ENCODE measurements at regions not wholly inside any gene's neighbourhood (a gene's known extent, or its start where the extent isn't known, plus 50 kb on each side); places are given as distances from the start of the nearest gene placed in this dataset.
A peak's percentile ranks its signal among the peaks of the same experiment; 100 is the strongest.
"Not testable (repeated sequence)": the region's sequence is repeated elsewhere in the genome, so short reads cannot be mapped to it uniquely, and the experiment has no call there.

DNA sequence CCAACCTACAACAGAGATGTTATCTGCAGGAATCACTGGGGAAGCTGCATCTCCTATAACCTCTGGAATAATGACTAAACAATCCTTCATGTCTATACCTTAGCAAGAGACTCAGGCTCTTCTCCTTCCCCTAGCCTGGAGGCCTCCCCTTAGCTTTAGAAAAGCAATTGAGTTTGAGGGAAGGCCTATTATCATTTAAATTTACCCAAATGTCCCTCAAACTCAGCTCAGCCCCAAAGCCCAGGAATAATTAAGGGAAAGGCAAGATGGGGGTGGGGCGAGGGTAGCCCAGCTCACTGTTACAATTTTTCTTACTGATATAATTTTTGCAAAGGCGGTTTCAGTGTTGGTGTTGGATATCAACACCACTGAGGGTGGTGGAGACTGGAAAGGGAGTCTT is 151.4 kb upstream of the EEA1 start:
- no peak for DNase-seq (ENCODE audit: low read depth)

DNA sequence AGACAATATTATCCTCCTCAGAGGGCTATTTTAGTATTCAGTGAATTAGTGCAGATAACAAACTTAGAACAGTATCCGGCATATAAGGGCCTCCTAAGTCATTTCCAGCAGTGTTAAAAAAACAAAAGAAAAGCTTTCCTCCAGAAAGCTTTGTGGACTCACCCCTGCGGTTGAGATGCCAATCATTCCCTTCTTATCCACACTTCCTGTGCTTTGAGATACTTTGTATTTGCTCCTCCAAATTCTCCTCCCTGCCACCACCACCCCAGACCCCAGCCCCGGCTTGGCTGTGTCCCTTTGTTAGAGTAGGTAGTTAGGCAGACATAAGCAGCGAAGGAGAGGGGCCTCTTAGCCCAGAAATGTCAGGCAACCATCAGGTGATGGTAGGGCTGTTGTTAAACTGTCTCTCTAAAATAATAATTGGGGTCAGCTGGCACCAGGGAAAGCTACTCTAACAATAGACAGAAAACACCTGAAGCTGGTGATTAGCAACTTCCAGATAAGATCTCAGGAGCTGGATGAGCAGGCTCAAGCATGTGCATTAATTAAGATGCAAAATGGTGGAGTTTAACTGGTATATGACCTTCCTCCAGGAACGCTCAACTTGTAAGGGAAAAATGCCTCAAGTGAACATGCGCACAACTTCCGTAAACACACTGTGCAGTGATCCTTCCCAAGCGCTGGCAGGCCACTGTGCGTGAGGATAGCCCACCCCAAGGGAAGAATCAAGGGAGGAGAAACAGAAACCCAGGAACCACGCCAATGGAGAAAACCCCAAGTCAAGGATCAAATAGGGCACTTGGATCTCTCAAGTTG is 152.1 kb upstream of the EEA1 start:
- DNase-seq (ENCODE audit: low read depth), result no peak

GRCh38 chr12:93081810-93082165 is 152.7 kb upstream of the EEA1 start:
- DNase-seq (ENCODE audit: low read depth), result no peak

DNA sequence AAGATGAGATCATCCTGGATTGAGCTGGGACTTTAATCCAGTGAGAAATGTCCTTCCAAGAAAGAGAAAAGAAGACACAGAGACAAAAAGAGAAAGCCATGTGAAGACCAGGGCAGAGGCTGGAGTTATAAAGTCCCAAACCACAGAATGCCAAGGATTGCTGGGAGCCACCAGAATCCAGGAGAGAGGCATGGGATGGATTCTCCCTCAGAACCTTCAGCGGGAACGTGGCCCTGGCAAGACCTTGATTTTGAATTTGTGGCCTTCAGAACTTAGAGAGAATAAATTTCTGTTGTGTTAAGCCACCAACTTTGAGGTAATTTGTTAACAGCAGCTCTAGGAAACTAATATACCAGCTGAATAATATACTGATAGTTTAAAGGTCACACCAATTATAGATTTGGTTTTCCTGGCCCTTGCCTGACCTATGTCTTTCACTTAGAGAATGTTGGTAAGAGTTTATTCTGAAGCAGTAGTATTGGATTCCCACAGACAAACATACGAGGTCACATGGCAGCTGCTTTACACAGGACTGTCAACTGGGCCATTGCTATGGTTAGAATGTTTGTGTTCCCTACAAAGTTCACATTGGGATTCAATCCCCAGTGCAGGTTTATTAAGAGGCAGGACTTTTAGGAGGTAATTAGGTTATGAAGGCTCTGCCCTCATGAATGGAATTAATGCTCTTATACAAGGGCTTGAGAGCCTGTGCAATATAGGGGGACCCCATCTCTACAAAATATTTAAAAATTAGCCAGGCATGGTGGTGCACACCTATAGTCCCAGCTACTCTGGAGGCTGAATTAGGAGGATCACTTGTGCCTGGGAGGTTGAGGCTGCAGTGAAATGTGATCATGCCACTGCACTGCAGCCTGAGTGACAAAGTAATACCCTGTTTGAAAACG is 156.5 kb upstream of the EEA1 start:
- no peak for DNase-seq (ENCODE audit: low read depth)

DNA sequence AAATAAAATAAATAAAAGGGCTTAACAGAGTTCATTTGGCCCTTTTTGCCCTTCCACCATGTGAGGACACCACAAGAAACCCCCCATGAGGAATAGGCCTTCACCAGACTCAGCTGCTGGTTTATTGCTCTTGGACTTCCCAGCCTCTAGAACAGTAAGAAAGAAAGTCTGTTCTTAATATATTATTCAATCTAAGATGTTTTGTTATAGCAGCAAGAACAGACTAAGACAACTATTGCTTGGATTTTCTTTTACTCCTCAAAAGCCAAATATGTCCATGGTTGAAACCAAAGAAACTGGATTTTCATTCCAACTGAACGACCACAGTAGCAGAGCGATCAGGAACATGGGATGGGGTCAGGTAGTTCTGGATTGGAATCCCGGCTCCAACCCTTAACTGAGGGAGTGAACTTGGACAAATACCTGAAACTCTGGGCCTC is 157.2 kb upstream of the EEA1 start:
- no peak for DNase-seq (ENCODE audit: low read depth)

DNA sequence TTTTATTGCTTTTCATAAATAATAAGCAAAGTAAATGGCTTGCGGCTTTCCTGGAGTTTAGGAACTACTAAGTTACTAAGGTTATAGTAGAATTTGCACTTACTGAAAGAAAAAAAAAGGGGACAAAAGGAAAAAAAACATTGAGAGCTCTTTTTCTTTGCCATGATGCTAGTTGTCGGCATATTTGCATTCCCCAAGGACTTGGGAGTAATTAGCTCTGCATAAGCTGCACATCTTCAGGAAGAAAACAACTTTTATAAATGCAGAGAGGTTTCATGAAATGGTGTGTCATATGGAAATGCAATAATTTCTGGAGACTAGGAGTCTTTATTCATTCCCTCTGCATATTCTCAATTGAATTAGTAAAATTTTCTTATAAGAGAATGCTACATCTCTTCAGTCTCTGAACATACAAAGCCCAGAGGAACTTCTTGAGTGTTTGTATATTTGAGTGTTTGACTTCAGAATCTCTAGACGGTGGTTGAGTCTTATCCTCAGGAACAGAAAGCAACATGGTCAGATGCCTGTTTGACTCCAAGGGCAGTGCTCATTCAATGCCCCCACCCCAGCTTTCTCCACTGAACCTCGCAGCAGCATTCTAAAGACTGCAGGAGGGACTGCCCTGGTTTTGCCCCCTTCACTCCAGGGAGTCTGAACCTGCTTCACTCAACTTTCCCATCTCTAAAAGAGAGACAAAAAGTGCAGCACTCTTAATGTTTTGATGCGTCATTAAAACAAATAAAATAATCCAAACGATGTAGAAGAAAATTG is 158.9 kb upstream of the EEA1 start:
- no peak for DNase-seq (ENCODE audit: low read depth)

DNA sequence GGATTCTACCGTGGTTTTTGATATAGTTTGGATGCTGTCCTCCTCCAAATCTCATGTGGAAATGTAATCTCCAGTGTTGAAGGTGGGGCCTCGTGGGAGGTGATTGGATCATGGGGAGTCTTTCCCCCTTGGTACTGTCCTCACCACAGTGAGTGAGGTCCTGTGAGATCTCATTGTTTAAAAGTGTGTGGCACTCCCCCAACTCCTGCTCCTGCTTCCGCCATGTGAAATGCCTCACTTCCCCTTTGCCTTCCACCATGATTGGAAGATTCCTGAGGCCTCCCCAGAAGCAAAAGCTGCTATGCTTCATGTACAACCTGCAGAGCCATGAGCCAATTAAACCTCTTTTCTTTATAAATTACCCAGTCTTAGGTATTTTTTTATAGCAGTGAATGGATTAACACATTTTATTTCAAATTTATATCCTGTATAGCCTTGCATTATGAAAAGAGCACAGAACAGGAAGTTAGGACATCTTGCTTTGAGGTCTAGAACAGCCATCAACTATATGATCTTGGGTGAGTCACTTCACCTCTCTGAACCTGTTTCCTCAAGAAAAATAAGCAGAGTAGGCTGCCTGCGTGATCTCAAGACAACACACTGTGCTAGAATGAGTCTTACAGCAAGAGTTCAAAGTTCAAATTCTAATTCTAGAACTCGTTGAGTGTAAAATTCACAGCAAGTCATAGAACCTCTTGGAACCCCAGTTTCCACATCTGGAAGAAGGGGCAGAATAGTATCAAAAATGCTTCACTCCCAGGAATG is 160.9 kb upstream of the EEA1 start:
- no peak for DNase-seq (ENCODE audit: low read depth)

DNA sequence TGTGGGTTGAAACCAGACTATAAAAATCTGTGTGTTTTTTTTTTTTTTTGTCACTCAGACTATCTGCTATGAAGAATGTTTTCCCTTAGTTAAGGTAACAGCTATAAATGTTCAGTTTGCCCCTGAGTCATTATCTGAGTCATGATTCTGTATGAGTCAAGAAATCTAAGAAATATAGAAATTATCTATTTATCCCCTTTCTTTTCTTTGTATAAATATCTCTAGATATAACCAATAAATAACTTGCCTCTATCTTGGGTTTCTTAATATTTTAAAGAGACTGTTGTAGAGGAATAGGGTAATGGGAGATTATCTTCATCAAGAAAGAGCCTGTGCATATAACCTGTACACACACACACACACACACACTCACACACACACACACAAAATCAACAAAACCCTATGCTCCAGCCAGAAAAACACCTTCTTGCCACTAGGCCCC is 161.7 kb upstream of the EEA1 start:
- no peak for DNase-seq (ENCODE audit: low read depth)

- no peak for DNase-seq (ENCODE audit: low read depth)
These were observed 163.0 kb upstream of the EEA1 start for GRCh38 chr12:93091886-93092648.

GRCh38 chr12:93092649-93092945 is 163.5 kb upstream of the EEA1 start:
- DNase-seq (ENCODE audit: low read depth), result no peak

DNA sequence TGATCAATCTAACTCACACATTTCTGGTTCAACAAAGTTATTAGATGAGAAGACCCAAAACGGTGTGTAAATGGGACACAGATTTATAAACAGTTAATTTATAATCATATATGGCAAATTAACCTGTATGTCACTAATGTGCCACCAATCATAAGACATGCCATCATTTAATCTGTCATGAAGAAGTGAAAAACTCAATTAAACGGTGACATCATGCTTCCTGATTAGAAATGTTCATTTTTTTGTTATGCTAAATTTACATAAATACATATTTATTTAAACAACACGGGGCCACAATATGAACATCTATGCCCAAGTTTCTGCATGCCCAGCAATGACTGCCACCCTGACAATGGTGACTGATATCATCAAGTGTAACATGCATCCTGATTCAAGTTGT is 164.1 kb upstream of the EEA1 start:
- DNase-seq (ENCODE audit: low read depth), result no peak

DNA sequence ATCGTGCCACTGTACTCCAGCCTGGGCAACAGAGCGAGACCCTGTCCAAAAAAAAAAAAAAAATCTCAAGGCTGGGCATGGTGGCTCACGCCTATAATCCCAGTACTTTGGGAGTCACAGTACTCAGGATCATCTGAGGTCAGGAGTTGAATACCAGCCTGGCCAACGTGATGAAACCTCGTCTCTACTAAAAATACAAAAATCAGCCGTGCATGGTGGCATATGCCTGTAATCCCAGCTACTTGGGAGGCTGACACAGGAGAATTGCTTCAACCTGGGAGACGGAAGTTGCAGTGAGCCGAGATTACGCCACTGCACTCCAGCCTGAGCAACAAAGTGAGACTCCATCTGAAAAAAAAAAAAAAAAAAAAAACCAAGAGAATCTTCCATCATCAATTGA is 165.1 kb upstream of the EEA1 start:
- DNase-seq (ENCODE audit: low read depth), result not testable (repeated sequence)

DNA sequence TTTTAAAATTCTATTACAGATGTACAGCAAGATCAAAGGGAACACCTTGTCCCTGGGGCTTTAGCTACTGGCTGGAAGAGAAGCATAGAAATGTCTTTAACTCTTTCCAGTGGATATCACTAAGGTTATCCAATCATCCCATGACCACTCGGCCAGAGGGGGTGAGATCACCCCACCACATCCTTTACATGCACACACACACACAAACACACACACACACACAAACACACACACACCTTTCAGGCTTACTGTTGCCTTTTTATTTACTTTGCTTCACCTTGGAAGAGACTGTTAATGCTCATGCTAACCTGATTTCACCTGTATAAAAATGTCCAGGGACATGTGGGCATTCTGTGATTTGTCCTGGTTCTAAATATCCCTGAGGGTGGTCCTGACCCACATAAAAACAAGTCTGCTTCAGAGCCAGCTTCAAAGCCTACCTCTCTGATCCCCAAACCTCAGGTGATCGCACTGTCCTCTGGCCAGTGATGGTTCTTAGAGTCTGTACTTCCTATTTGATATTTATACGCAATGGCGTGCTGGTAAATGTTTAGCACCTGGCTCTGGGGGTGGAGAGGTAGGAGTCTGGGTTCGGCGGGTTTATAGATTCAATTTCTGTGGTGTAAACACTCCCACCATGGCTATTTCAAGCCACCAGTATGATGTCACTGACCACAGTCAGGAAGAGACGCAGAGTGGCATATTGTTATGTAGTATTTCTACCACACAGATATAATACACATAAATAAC is 166.1 kb upstream of the EEA1 start:
- DNase-seq (ENCODE audit: low read depth), result no peak

- no peak for DNase-seq (ENCODE audit: low read depth)
These were observed 168.3 kb upstream of the EEA1 start for GRCh38 chr12:93097417-93097816.

GRCh38 chr12:93098077-93098476 is 169.0 kb upstream of the EEA1 start:
- DNase-seq (ENCODE audit: low read depth), result peak; percentile 53

- no peak for DNase-seq (ENCODE audit: low read depth)
These were observed 170.7 kb upstream of the EEA1 start for GRCh38 chr12:93099792-93100191.

GRCh38 chr12:93100610-93101009 is 171.5 kb upstream of the EEA1 start:
- no peak for DNase-seq (ENCODE audit: low read depth)

GRCh38 chr12:93101367-93101766 is 172.3 kb upstream of the EEA1 start:
- DNase-seq (ENCODE audit: low read depth), result no peak

DNA sequence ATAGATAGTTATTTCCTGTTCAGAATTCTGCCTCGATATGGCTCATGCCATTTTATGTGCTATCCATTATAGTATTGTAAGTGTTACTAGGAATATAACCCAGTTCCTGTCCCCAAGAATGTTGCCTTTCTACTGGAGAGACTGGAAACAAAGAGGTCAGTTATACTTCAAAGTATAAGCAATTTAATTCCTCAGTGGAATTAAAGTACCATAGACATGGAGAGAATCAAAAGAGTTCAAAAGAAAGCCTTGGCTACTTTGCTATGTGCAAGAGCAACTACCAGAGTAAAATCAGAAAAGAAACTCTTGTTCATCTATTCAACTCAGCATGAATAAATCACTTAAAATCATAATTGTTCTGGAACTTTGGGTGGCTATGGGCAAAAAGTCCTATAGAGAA is 173.2 kb upstream of the EEA1 start:
- DNase-seq (ENCODE audit: low read depth), result no peak

DNA sequence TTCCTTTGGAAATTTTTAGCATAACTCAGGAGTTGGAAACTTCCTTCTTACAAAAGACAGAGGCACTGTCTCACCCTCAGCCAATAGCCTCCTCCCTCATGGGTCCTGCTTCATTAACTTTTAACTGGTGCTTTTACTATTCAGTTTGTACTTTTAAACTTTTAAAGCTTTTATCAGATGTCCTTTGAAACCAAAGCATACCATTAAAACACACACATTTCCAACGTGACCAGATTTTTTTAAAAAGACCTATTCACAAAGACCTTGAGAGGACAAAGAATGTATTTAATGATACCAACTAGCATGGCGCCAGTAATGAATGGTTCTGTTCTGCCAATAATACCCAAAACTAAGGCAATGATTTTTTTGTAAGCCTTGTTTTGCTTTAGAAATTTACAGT is 173.6 kb upstream of the EEA1 start:
- DNase-seq (ENCODE audit: low read depth), result no peak

Data from stimulated activated CD8-positive, alpha-beta memory T cell treated with anti-CD3 and anti-CD28 coated beads, Interleukin-12 subunit alpha, Interleukin-12 subunit beta, amount 100 ng/mL, for 1 hour (primary cell).